Thymus (tissue), 11 donors: ENCODE measurements at regions not wholly inside any gene's neighbourhood (a gene's known extent, or its start where the extent isn't known, plus 50 kb on each side); places are given as distances from the start of the nearest gene placed in this dataset.

Experiments used
- DNase-seq, 9 donors: peaks; one replicate each; pipeline ENCODE4 v3.0.0-alpha.2; 2013; ENCODE audit warnings: low spot score in 9 of 9, low read depth in 6 of 9, missing footprints in 1 of 9
- H3K27ac ChIP-seq, 2 donors: one replicate each; pipeline ENCODE4 v1.5.1; 2013; ENCODE audit warnings: control low read depth in 1 of 2, low read depth in 1 of 2, low read length in 1 of 2, mild to moderate bottlenecking in 1 of 2, moderate library complexity in 1 of 2
- H3K27me3 ChIP-seq, 2 donors: one replicate each; pipeline ENCODE4 v1.5.1; 2013; ENCODE audit warnings: low read length in 1 of 2; ENCODE audit not compliant: control insufficient read depth in 2 of 2, insufficient read depth in 1 of 2
- H3K36me3 ChIP-seq, 2 donors: one replicate each; pipeline ENCODE4 v1.5.1; 2013; ENCODE audit warnings: low read length in 1 of 2, mild to moderate bottlenecking in 1 of 2, moderate library complexity in 1 of 2; ENCODE audit not compliant: control insufficient read depth in 2 of 2, insufficient read depth in 2 of 2
- H3K4me1 ChIP-seq, 2 donors: one replicate each; pipeline ENCODE4 v1.5.1; 2013; ENCODE audit warnings: low read length in 2 of 2; ENCODE audit not compliant: control insufficient read depth in 2 of 2, insufficient read depth in 2 of 2
- H3K4me3 ChIP-seq, 2 donors: one replicate each; pipeline ENCODE4 v1.5.1; 2013; ENCODE audit warnings: low read length in 2 of 2, control low read depth in 1 of 2, mild to moderate bottlenecking in 1 of 2
- H3K9me3 ChIP-seq, 2 donors: one replicate each; pipeline ENCODE4 v1.5.1; 2013; ENCODE audit warnings: low read length in 1 of 2, mild to moderate bottlenecking in 1 of 2; ENCODE audit not compliant: control insufficient read depth in 2 of 2, insufficient read depth in 1 of 2
- WGBS: extraction: QIAGEN DNeasy Blood & Tissue Kit; methylation state at CpG from one replicate; pipeline ENCODE4 v1.1.7; 2013; 5-methylcytosine and 5-hydroxymethylcytosine counted together
- donor health status: healthy.

DNA sequence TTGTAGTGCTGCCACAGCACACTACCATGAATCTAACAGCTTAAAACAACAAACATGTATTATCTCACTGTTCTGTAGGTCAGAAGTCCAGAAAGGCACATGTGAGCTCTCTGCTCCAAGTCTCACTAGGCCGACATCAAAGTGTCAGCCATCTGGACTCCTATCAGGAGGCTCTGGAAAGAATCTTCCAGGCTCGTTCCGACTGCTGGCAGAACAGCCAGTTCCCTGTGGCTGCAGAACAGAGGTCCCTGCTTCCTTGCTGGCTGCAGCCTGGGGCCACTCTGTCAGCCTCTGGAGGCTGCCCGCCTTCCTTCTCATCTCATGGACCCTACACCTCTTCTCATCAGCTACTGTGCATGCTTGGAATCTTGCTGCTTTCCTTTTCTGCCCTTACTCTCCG lies 168.9 kb downstream of the CBLN1 start:
- Histone ChIP-seq H3K36me3 (no peaks in the 10 kb centered on the region), H3K27me3 (no peaks in the 10 kb centered on the region), H3K27ac (no peak overlapping the region), H3K4me1 (no peaks in the 10 kb centered on the region), H3K4me3 (no peak overlapping the region), H3K9me3 (no peaks in the 10 kb centered on the region)
- WGBS = 65% methylated on average over 5 of the region's 5 CpGs
- DNase-seq = no peak

DNA sequence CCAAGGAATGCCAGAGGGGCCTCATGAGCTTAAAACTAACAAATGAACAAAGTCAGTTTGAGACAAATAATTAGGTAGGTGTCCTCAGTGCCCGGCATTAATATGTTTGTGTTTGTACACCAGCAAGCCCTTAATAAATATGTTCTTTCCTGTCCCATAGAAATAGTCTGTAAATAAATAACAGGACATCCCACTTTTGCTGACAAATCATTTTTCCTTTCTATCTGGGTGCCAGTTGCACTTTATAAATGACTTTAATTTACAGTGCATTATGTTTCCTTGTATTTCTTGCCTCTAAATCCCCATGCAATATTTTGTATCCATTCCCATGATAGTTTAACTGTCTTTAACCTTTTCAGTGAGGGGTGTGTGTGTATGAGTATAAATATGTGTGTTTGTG lies 170.3 kb downstream of the CBLN1 start:
- Histone ChIP-seq H3K4me1 (no peaks in the 10 kb centered on the region), H3K4me3 (no peak overlapping the region), H3K36me3 (no peaks in the 10 kb centered on the region), H3K27ac (no peak overlapping the region), H3K27me3 (no peaks in the 10 kb centered on the region), H3K9me3 (no peaks in the 10 kb centered on the region)
- no peak for DNase-seq
- WGBS = 96% methylated on average over 1 of the region's 1 CpG

DNA sequence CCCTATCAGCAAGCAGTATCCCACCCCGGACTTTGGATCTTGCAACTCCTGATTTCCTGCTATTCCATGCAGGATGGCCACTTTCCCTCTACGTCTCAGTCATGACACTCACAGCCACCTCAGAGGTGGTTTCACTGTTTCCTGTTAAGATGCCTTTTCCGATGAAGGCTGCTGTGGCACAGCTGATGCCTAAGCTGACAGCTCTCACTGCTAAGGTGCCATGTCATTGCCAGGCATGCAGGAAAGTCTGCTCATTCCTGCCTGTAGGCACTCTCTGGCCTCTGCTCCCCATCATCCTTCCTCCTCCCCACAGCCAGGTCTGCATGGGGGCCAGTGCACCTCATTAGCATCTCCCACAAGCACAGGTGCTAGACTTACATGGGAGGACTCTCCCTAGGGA lies 173.0 kb downstream of the CBLN1 start:
- no peak overlapping the region for H3K4me3 ChIP-seq
- WGBS = 70% methylated on average over 3 of the region's 3 CpGs

DNA sequence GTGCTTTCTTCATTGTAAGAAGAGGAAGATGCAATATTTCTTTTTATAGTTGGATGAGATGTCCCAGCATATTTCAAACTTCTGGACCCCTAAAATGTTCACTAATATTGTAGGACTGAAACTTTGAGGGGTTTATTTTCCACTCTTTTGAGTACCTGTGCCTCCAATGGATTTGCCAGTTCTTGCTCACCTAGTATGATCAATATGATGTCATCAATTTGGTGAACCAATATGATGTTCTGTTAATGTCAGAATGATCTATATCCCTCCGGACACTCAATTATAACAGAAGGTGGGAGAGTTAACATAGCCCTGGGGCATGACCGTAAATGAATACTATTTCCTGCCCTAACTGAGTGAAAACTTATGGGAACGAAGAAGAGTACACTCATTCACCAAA lies 178.3 kb downstream of the CBLN1 start:
- no peaks in the 10 kb centered on the region for H3K4me1 ChIP-seq
- 96% methylated on average over 3 of the region's 3 CpGs for WGBS

More for the DNA sequence above, 173.0 kb downstream of the CBLN1 start:
- no peak for DNase-seq
- Histone ChIP-seq H3K9me3 (no peaks in the 10 kb centered on the region), H3K27me3 (no peaks in the 10 kb centered on the region), H3K27ac (no peak overlapping the region), H3K36me3 (no peaks in the 10 kb centered on the region), H3K4me1 (no peaks in the 10 kb centered on the region)

DNA sequence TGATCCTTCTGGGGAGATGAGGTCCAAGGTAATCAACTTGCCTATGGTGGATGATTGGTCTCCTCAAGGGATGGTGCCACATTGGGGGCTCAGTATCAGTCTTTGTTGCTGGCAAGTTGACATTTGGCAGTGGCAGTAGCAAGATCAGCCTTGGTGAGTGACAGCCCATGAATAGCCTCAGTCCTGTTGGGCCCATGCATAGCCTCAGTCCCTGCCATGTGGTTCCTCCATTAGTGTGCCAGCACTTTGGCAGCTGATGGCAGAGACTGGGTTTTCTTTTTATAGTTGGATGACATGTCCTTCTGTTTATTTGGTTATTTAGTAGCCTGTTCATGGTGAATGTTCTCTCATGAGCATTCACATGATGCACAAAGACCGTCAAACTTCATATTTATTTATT lies 179.6 kb downstream of the CBLN1 start:
- Histone ChIP-seq H3K27me3 (no peaks in the 10 kb centered on the region), H3K4me1 (no peaks in the 10 kb centered on the region), H3K9me3 (no peaks in the 10 kb centered on the region), H3K27ac (no peak overlapping the region), H3K4me3 (no peak overlapping the region), H3K36me3 (no peaks in the 10 kb centered on the region)
- no peak for DNase-seq
- 97% methylated on average over 1 of the region's 1 CpG for WGBS

More for the DNA sequence above, 178.3 kb downstream of the CBLN1 start:
- Histone ChIP-seq H3K9me3 (no peaks in the 10 kb centered on the region), H3K27me3 (no peaks in the 10 kb centered on the region), H3K36me3 (no peaks in the 10 kb centered on the region), H3K27ac (no peak overlapping the region), H3K4me3 (no peak overlapping the region)
- DNase-seq = no peak

DNA sequence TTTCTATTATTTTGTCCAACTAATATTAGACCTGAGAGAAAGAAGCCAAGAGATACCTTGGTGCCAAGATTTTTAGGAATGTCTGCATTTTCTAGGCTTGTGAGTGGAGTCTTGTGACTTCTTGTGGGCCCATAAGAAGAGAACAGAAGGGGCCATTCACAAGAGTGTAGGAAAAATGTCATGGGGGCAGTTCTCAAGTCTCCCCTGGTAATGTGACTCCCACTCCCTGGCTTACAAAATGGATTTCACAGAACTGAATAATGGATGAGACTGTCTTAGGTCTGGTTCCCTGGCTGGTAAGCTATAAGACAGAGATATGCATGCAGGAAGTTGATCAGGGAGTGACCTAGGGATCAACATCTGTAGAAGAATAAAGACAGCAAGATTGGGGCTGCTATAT lies 181.3 kb downstream of the CBLN1 start:
- no peaks in the 10 kb centered on the region for H3K9me3 ChIP-seq
- H3K27me3 ChIP-seq = no peaks in the 10 kb centered on the region
- no peaks in the 10 kb centered on the region for H3K36me3 ChIP-seq
- DNase-seq = no peak
- H3K4me1 ChIP-seq = no peaks in the 10 kb centered on the region
- no peak overlapping the region for H3K27ac ChIP-seq
- no peak overlapping the region for H3K4me3 ChIP-seq

DNA sequence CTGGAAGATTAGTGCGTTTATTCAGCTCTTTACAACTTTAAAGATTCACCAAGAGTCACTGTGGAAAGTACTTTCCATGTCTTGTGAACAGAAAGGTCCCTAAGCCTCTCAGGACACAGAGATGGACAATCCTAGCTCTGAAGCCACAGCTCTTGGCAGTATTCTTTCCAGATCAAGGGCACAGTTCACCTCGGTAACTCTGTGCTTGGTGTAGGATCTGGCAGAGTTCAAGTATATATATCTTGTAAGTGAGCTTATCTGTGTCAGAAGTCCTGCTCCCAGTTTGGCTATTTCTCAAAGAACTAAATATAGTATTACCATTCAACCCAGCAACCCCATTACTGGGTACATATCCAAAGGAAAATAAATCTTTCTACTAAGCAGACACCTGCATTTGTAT lies 183.7 kb downstream of the CBLN1 start:
- H3K27me3 ChIP-seq = no peaks in the 10 kb centered on the region
- WGBS = 90% methylated on average over 2 of the region's 2 CpGs
- no peak overlapping the region for H3K4me3 ChIP-seq
- no peaks in the 10 kb centered on the region for H3K36me3 ChIP-seq
- H3K27ac ChIP-seq = no peak overlapping the region
- H3K9me3 ChIP-seq = no peaks in the 10 kb centered on the region
- DNase-seq = no peak
- no peaks in the 10 kb centered on the region for H3K4me1 ChIP-seq

DNA sequence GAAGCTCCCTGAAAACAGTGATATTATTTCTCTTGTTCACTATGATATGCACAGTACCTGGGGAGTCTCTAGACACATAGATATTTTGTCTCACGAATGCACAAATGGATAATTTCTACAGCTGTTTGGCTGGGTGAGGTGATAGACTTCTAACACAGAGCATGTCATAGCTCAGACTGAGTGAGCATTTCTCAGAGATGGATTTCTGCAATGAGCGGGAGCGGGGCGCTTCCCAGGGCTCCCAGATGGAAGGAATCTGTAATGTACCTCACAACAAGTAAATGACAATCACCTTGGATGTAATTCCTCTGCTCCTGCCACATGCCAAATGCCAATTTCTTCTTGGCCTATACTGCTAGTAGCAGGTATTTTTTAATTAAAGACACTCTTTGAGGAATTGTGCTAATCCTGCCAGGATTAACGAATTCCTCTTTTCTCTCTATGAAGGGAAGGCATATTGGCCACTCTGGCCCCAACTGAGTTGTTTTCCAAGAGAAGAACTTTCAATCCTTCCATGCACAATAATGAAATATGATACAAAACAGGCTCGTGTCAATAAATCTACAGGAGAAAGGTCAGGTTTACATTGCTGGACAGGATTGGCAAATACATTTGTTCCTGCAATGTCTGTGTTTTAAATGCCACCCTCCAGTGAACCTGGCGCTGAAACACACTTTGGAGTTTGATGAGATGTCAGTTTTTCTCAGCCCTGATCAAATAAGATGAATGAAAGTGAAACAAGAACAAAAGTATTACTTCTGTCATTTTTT lies 185.3 kb downstream of the CBLN1 start:
- no peaks in the 10 kb centered on the region for H3K4me1 ChIP-seq
- no peaks in the 10 kb centered on the region for H3K27me3 ChIP-seq
- no peak overlapping the region for H3K27ac ChIP-seq
- no peaks in the 10 kb centered on the region for H3K36me3 ChIP-seq
- no peaks in the 10 kb centered on the region for H3K9me3 ChIP-seq
- WGBS = 90% methylated on average over 7 of the region's 7 CpGs
- H3K4me3 ChIP-seq = no peak overlapping the region
- DNase-seq = no peak

DNA sequence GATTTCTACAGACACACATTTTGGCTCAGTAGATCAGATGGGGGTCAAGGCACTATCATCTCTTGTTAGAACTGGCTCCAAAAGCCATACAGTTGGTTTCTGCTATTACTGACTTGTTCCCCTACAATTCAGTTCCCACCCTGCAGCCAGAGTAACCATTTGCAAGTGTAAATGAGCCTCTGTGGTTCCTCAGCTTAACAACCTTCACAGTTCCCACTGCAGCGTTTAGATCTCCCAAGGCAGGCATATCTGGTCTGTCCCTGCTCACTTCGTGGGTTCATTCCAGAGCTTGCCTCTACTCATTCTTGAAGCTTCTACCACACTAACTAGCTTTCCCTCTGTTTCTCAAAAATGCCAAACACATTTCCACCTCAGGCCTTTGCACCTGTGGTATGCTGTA lies 186.1 kb downstream of the CBLN1 start:
- no peaks in the 10 kb centered on the region for H3K27me3 ChIP-seq
- H3K36me3 ChIP-seq = no peaks in the 10 kb centered on the region
- H3K4me1 ChIP-seq = no peaks in the 10 kb centered on the region
- DNase-seq = no peak
- no peaks in the 10 kb centered on the region for H3K9me3 ChIP-seq
- H3K4me3 ChIP-seq = no peak overlapping the region
- no peak overlapping the region for H3K27ac ChIP-seq
- whole genome bisulfite sequencing = 16% methylated on average over 2 of the region's 2 CpGs
